H9 (cell line): ENCODE measurements at regions not wholly inside any gene's neighbourhood (a gene's known extent, or its start where the extent isn't known, plus 50 kb on each side); places are given as distances from the start of the nearest gene placed in this dataset.

Source experiments
- DNase-seq: peaks from one replicate; pipeline ENCODE4 v3.0.0-alpha.2; 2017
- H2AFZ ChIP-seq: one replicate; pipeline ENCODE4 v1.6.1; 2013; ENCODE audit warnings: mild to moderate bottlenecking, low read length, control low read depth, moderate library complexity
- H2AK5ac ChIP-seq: 2 replicates; pipeline ENCODE4 v1.6.1; 2013; ENCODE audit warnings: low read length, control low read depth, mixed read lengths; ENCODE audit not compliant: insufficient read length
- H2BK120ac ChIP-seq: one replicate; pipeline ENCODE4 v1.6.1; 2013; ENCODE audit warnings: low read depth, mild to moderate bottlenecking, low read length, control low read depth, inconsistent platforms; ENCODE audit not compliant: poor library complexity, severe bottlenecking
- H2BK12ac ChIP-seq: 2 replicates; pipeline ENCODE4 v1.6.1; 2013; ENCODE audit warnings: low read length, control low read depth, mixed read lengths, low read depth; ENCODE audit not compliant: insufficient read length
- H2BK15ac ChIP-seq: 2 replicates; pipeline ENCODE4 v1.6.1; 2013; ENCODE audit warnings: low read depth, low read length, control low read depth
- H2BK20ac ChIP-seq: one replicate; pipeline ENCODE4 v1.6.1; 2013; ENCODE audit warnings: low read depth, mild to moderate bottlenecking, low read length, control low read depth, inconsistent platforms; ENCODE audit not compliant: poor library complexity, severe bottlenecking
- H2BK5ac ChIP-seq: 2 replicates; pipeline ENCODE4 v1.6.1; 2013; ENCODE audit warnings: low read length, control low read depth, mixed read lengths; ENCODE audit not compliant: insufficient read length
- H3K14ac ChIP-seq: 2 replicates; pipeline ENCODE4 v1.6.1; 2013; ENCODE audit warnings: low read length, control low read depth; ENCODE audit not compliant: insufficient read depth
- H3K18ac ChIP-seq: 2 replicates; pipeline ENCODE4 v1.6.1; 2013; ENCODE audit warnings: low read depth, mild to moderate bottlenecking, mixed read lengths, low read length, control low read depth; ENCODE audit not compliant: insufficient read length
- H3K23ac ChIP-seq: 2 replicates; pipeline ENCODE4 v1.6.1; 2013; ENCODE audit warnings: low read length, control low read depth, mixed read lengths, low read depth; ENCODE audit not compliant: insufficient read length
- H3K23me2 ChIP-seq: 2 replicates; pipeline ENCODE4 v1.6.1; 2013; ENCODE audit warnings: low read depth, mild to moderate bottlenecking, mixed read lengths, low read length, control low read depth; ENCODE audit not compliant: insufficient read length, poor library complexity, severe bottlenecking
- H3K27ac ChIP-seq: 2 replicates; pipeline ENCODE4 v1.5.1; 2013; ENCODE audit warnings: low read length, control low read depth, mixed read lengths, low read depth; ENCODE audit not compliant: insufficient read length
- H3K27me3 ChIP-seq: 2 replicates; pipeline ENCODE4 v1.6.1; 2013; ENCODE audit warnings: low read length, control low read depth, inconsistent platforms; ENCODE audit not compliant: insufficient read depth
- H3K4ac ChIP-seq: 2 replicates; pipeline ENCODE4 v1.6.1; 2013; ENCODE audit warnings: low read depth, mild to moderate bottlenecking, control low read depth, inconsistent platforms, low read length, moderate library complexity
- H3K4me1 ChIP-seq: 2 replicates; pipeline ENCODE4 v1.6.1; 2013; ENCODE audit warnings: low read length, control low read depth, inconsistent platforms; ENCODE audit not compliant: insufficient read depth
- H3K4me2 ChIP-seq: 2 replicates; pipeline ENCODE4 v1.6.1; 2013; ENCODE audit warnings: low read length, control low read depth, mixed read lengths; ENCODE audit not compliant: insufficient read length, insufficient read depth
- H3K56ac ChIP-seq: 2 replicates; pipeline ENCODE4 v1.6.1; 2013; ENCODE audit warnings: low read depth, mild to moderate bottlenecking, mixed read lengths, low read length, control low read depth; ENCODE audit not compliant: insufficient read length
- H3K79me1 ChIP-seq: 2 replicates; pipeline ENCODE4 v1.6.1; 2013; ENCODE audit warnings: low read depth, mild to moderate bottlenecking, moderate library complexity, low read length, control low read depth, inconsistent platforms; ENCODE audit not compliant: insufficient read depth, poor library complexity, severe bottlenecking
- H3K79me2 ChIP-seq: 2 replicates; pipeline ENCODE4 v1.6.1; 2013; ENCODE audit warnings: low read length, control low read depth, inconsistent platforms; ENCODE audit not compliant: insufficient read depth
- H3K9ac ChIP-seq: 2 replicates; pipeline ENCODE4 v1.6.1; 2013; ENCODE audit warnings: low read length, control low read depth, mixed read lengths; ENCODE audit not compliant: insufficient read length; ENCODE audit errors: extremely low read depth
- H3K9me3 ChIP-seq: one replicate; pipeline ENCODE4 v1.6.1; 2013; ENCODE audit warnings: low read depth, low read length, inconsistent platforms; ENCODE audit not compliant: control insufficient read depth
- H3T11ph ChIP-seq: one replicate; pipeline ENCODE4 v1.6.1; 2013; ENCODE audit warnings: mild to moderate bottlenecking, low read length, control low read depth, inconsistent platforms
- H4K20me1 ChIP-seq: one replicate; pipeline ENCODE4 v1.6.1; 2013; ENCODE audit not compliant: control insufficient read depth, insufficient read length, insufficient read depth
- H4K5ac ChIP-seq: 2 replicates; pipeline ENCODE4 v1.6.1; 2013; ENCODE audit warnings: low read depth, mild to moderate bottlenecking, mixed read lengths, low read length, control low read depth; ENCODE audit not compliant: insufficient read length
- H4K8ac ChIP-seq: replicated peaks from 2 replicates; pipeline ENCODE4 v1.6.1; 2013; ENCODE audit warnings: low read length, control low read depth, mixed read lengths, low read depth; ENCODE audit not compliant: insufficient read length
- H4K91ac ChIP-seq: 2 replicates; pipeline ENCODE4 v1.6.1; 2013; ENCODE audit warnings: low read depth, mild to moderate bottlenecking, moderate library complexity, mixed read lengths, low read length, control low read depth; ENCODE audit not compliant: insufficient read length
- H3K27ac Mint-ChIP-seq, 3 experiments: 2 replicates in 2 of 3; 3 replicates in 1 of 3; pipeline ENCODE4 v1.8.0; 2020 to 2021; ENCODE audit warnings: mixed read lengths in 3 of 3, mild to moderate bottlenecking in 1 of 3, moderate library complexity in 1 of 3
- H3K27me3 Mint-ChIP-seq: 2 replicates; pipeline ENCODE4 v1.8.0; 2021; ENCODE audit warnings: low read depth, mild to moderate bottlenecking, moderate library complexity, mixed read lengths
- H3K36me3 Mint-ChIP-seq, 3 experiments: 2 replicates in 2 of 3; 3 replicates in 1 of 3; pipeline ENCODE4 v1.8.0; 2020 to 2021; ENCODE audit warnings: low read depth in 3 of 3, mixed read lengths in 3 of 3; ENCODE audit not compliant: insufficient read depth in 1 of 3
- H3K4me1 Mint-ChIP-seq, 2 experiments: 2 replicates each; pipeline ENCODE4 v1.8.0; 2020; ENCODE audit warnings: mixed read lengths in 2 of 2
- H3K4me3 Mint-ChIP-seq, 2 experiments: 2 replicates in 1 of 2; 3 replicates in 1 of 2; pipeline ENCODE4 v1.8.0; 2020 to 2021; ENCODE audit warnings: mild to moderate bottlenecking in 2 of 2, mixed read lengths in 2 of 2, moderate library complexity in 1 of 2
- H3K9me3 Mint-ChIP-seq, 2 experiments: 2 replicates in 1 of 2; 3 replicates in 1 of 2; pipeline ENCODE4 v1.8.0; 2020; ENCODE audit warnings: mild to moderate bottlenecking in 2 of 2, mixed read lengths in 2 of 2, moderate library complexity in 1 of 2
- TF ChIP-seq, protein P1 (sequence below): fragments of 200-600 bp; sonication (generic); conservative IDR thresholded peaks from 3 replicates; pipeline ENCODE4 v1.8.0; 2021; ENCODE audit warnings: antibody characterized with exemption, mild to moderate bottlenecking

- TF ChIP-seq, protein P1, sequence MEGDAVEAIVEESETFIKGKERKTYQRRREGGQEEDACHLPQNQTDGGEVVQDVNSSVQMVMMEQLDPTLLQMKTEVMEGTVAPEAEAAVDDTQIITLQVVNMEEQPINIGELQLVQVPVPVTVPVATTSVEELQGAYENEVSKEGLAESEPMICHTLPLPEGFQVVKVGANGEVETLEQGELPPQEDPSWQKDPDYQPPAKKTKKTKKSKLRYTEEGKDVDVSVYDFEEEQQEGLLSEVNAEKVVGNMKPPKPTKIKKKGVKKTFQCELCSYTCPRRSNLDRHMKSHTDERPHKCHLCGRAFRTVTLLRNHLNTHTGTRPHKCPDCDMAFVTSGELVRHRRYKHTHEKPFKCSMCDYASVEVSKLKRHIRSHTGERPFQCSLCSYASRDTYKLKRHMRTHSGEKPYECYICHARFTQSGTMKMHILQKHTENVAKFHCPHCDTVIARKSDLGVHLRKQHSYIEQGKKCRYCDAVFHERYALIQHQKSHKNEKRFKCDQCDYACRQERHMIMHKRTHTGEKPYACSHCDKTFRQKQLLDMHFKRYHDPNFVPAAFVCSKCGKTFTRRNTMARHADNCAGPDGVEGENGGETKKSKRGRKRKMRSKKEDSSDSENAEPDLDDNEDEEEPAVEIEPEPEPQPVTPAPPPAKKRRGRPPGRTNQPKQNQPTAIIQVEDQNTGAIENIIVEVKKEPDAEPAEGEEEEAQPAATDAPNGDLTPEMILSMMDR = no peak
- Histone ChIP-seq H3K23ac (no peak overlapping the region), H3K23me2 (no peaks in the 10 kb centered on the region), H3K27ac (no peak overlapping the region), H2AFZ (no peak overlapping the region), H4K5ac (no peak overlapping the region), H2BK12ac (no peak overlapping the region), H3K4ac (no peak overlapping the region), H3K14ac (no peak overlapping the region), H3K18ac (no peak overlapping the region), H4K91ac (no peak overlapping the region), H3K9ac (no peak overlapping the region), H2AK5ac (no peak overlapping the region), H4K20me1 (no peaks in the 10 kb centered on the region), H2BK120ac (no peak overlapping the region), H3K4me1 (peaks cover under 1% of the 10 kb centered on the region; the same call in 1 of the 2 replicates), H3K9me3 (no peaks in the 10 kb centered on the region), H2BK5ac (no peak overlapping the region), H3K4me2 (no peak overlapping the region), H3K56ac (no peak overlapping the region), H3K79me2 (no peaks in the 10 kb centered on the region), H4K8ac (no peak overlapping the region), H3K27me3 (no peaks in the 10 kb centered on the region), H2BK20ac (no peak overlapping the region), H2BK15ac (no peak overlapping the region), H3K79me1 (no peaks in the 10 kb centered on the region), H3T11ph (no peak overlapping the region)
- peaks cover 1% of the 10 kb centered on the region; the same call in 1 of the 2 replicates for H3K27me3 Mint-ChIP-seq
- no peak overlapping the region for H3K4me3 Mint-ChIP-seq
- no peaks in the 10 kb centered on the region for H3K36me3 Mint-ChIP-seq
- H3K9me3 Mint-ChIP-seq = no peaks in the 10 kb centered on the region; a peak in 3 of 5 replicates
- H3K27ac Mint-ChIP-seq = no peak overlapping the region
- peaks cover 4 to 6% of the 10 kb centered on the region in 2 experiments for H3K4me1 Mint-ChIP-seq
- no peak for DNase-seq
Measured at GRCh38 chr3:30501526-30501925, 104.9 kb upstream of the TGFBR2 start.
